NCI-H526 (cell line): ENCODE measurements at regions not wholly inside any gene's neighbourhood (a gene's known extent, or its start where the extent isn't known, plus 50 kb on each side); places are given as distances from the start of the nearest gene placed in this dataset.

Experiments
- DNase-seq, 2 experiments: peaks; one replicate each; lab custom pipeline; 2025; lab: John Stamatoyannopoulos, UW

DNA sequence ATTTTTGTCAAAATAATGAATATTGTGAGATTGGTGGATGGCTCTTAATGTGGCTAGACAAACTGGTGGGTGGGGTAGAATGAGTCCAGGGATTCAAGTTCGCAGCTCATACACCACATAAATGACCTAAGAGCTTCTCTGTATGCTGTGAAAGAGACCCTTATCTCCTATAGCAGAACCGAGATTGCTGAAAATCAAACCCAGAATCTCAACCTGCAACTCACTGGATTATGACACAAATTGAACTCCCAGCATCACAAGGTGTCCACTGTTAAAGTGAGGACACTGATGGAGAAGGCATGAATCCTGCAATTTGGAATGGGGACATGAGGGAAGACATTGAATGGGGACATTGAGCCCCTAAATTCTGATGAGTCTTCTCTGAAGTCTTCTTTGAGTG is 51.3 kb upstream of the CNKSR3 start:
- no peak for DNase-seq

DNA sequence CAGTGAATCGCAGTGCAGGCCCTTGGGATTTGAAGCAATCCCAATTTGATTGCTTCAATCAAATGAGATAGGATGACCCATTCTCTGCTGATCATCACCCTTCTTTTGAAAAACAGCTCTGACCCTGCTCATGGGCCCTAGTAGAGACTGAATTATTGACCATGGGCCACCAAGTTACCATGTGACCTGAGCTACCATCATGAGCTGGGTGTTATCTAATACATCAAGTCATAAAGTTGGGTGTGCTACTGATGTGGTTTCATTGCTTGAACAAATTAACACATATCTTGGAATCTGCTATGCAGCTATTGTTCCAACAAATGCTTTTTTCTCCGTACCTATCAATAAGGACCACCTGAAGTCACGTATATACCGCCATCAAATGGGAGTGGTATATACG is 54.8 kb upstream of the CNKSR3 start:
- no peak for DNase-seq

DNA sequence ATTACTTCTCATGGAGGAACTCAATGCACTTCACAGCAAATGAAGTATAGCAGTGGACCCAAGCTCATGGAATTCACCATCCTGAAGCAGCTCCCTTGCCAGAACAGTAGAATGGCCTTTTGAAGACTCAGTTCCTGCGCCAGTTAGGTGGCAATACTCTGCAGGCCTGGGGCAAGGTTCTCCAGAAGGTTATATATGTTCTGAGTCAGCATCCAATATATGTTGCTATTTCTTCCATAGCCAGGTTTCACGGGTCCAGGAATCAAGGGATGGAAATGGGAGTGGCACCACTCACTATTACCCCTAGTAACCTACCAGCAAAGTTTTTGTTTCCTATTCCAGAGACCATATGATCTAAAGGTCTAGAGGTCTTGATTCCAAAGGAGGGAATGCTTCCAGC is 56.4 kb upstream of the CNKSR3 start:
- DNase-seq: no peak

DNA sequence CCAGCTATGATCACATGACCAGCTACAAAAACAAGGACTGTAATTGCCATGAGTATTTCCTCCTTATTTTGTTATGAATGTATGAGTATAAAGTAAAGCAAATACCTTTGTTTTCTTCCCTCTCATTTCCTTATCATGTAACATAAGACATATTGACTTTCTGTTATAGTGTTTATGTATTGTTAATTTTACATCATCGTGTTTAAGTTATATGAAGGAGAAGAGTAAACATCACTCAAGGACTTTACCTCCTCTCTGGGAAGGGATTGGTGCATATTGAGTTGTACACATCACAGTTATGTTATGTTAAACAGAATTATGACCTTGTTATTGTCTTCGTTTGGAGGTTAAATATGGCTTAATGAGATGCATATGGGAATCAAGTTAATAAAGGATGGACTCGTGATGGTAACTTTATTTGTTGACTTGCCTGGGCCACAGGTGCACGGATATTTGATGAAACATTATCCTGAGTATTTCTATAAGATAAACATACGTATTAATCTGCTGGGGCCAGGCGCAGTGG is 57.3 kb upstream of the CNKSR3 start:
- peak in 1 of 2 experiments; percentile 5 for DNase-seq

DNA sequence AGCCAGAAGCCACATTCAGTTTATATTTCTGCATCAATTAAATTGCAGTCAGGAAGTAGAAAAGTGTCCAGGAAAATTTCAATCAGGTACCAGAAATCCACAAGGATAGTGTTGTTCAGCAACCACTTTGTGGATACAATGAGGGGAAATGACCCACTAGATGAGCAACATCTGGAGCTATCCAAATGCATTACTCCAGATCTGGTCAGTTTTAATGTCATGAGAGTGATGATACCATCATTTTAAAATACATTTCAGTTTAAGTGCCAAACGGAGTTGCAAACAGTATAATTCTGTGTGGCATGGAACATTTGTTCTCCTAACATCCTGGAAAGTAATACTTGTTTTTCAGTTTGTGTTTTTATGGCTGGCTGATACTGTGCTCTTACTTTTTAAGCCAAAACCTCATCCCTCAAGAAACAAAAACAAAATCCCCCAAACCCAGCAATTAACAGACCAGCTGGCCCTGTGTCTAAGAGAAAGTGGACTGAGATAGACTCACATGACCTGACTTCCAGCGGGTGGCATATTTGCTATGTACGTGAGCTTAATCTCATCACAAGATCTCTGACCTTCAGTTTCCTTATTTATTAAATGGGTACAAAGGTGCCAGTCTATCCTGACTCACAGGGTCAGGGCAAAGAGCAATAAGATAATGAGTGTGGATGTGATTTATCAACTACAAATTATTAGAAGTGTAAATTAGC is 58.8 kb upstream of the CNKSR3 start:
- DNase-seq: no peak

DNA sequence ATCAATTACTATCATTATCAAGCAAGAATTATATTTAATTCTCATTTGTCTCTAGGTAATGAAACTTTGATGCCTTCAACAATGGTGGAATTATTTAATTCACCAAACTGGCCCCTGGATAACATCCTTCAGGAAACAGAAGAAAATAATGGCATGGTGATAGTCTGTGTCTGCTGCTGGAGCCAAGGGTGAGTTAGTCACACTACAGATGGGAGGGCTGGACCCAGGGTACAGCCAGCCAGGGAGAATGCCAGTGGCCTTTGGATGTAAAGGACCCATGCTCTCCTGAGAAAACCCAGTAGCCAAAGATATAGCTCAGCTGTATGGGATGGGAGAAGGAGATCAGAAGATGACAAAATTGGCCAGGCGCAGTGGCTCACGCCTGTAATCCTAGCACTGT is 60.0 kb upstream of the CNKSR3 start:
- no peak for DNase-seq

DNA sequence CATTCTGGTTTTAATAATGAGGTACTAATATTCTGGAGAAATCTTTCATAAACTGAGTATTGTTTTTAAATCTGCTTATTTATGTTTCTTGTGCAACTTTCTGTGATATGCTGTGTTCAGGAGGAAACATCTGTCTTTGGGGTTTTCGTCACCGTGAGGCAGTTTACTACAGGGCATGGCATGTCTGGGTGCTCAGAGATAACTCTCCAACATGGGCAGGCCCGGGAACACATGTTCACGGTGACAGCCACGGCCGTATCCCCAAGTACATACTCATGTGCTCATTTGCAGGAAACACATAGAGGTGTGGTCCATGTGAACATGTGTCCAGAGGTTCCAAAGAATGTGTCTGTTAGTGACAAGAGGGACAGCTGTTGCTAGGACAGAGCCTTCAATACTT is 62.1 kb upstream of the CNKSR3 start:
- DNase-seq: no peak

DNA sequence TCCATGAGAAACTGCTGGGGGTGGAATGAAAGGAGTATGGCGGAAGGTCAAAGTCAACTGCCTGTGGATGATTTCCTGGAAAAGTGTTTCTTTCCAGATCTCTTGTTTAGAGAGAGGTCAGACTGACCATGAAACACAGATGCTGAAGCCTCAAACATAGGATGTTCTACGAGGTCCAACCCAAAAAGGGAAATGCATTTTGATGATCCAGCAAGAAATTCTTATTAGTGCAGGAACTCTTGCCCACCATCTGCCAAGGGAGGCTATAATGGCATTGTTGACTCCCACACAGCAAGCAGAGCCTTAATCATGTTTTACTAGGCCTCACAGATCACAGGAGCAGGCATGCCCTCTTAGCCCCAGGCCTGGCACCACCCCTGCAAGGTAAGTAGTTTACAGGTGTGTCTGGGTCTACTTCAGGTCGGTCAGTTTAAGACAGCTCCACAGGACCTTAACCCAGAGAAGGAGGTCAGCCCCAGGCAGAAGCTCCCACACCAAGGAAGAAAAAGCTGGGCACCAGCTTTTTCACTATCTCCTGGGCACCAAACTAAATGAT is 67.6 kb upstream of the CNKSR3 start:
- DNase-seq: no peak

DNA sequence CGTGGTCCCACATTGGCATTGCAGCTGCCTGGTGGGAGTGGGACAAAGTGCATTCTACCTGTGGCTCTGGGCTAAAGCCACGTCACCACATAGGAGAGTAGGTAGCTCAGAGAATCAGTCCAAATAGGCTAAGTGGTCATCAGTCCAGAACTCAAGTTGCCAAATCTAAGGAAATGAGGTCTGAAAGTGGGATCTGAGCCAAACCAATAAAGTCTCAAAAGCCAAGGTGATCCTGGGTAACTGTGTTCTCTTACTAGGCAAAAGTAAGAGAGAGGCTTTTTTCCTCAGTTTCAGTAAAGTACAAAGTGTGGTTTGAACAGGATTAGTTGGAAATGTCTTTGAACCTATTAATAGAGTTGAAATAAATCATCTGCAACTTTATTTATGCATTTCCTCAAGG is 68.6 kb upstream of the CNKSR3 start:
- DNase-seq: no peak

DNA sequence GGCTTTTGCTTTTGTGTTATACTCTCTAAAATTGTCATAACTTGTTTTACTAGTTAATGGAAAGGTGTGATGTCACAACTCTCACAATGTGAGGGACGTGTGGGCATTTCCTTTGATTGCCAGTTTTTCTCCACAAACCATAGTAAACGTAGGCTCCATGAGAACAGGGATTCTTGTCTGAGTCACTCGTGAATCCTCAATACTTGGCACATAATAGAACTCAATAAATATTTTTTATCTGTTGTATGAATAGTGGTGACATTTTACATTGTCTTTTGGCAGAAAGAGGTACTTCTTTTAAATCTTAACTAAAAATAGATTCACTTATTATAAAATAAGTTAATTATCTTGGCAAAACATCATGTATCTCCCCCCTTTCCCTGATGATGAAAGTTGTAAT is 69.0 kb upstream of the CNKSR3 start:
- no peak for DNase-seq

DNA sequence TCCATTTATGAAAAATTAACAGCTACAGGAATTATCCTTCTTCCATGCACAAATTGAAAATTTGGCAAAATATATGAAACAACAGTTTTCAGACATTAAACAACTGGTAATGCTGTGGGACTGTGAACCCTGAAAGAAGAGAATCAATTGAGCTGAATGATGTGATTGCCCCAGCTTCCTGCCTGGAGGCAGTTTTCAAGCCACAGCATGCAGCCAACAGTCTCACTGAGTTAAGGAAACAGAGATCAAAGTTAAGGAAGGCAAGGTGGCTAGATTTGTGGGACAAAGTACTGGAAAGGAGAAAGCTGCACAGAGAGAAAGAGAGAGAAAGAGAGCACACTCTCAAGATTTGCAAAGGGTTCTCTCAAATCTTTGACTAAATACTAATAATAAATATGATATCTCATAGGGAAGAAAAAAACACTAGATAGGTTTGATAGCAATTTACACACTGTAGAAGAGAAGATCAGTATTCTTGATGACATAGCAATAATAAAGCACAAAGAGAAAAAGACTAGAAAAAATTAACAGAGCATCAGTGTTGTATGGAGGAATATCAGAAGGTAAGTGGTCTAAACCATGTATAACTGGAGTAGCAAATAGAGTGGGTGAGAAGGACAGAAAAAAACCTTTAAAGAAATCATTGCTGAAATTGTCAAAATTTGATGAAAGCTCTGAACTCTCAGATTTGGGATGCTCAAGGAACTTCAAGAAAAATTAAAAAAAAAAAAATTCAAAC is 70.1 kb upstream of the CNKSR3 start:
- DNase-seq: no peak

DNA sequence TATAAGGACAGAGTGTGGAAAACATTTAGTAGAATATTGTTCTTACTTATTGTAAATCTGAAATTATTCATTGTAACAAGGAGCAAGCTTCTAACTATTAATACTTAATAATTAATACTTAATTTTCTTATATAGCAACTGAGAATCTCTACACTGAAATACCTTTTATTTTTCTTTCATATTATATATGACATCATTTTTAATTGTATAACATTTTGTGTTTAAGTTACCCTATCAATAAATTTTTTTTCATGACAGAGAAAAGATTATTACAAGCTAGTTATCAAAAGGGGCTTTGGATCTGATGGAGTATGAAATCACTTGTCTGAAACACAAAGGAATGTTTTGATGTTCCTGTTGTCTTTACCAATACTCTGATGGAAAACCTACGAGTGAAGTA is 72.2 kb upstream of the CNKSR3 start:
- DNase-seq: no peak

DNA sequence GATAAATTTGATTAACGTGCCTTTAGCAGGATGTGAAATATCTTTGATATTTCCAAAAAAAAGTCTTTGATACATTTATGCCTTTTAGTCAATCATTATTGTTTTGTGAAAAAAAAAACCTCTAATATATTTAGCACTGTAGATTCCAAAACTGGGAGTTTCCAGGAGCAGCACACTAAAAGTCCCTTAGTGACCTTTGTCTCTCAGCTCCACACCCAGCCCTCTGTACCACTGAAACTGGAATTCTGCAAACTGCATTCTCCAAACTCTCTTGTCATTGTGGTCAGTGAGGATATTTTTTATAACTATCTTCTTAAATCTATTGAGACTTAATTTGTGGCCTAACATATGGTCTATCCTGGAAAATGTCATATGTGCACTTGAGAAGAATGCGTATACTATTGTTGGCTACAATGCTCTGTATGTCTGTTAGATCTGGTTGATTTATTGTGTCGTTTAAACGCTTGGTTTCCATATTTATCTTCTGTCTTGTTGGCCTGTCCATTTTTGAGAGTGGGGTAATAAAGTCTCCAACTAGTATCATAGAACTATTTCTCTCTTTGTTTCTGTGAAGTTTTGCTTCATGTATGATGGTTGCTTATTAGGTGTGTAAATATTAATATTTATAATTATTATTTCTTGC is 73.2 kb upstream of the CNKSR3 start:
- DNase-seq: no peak

DNA sequence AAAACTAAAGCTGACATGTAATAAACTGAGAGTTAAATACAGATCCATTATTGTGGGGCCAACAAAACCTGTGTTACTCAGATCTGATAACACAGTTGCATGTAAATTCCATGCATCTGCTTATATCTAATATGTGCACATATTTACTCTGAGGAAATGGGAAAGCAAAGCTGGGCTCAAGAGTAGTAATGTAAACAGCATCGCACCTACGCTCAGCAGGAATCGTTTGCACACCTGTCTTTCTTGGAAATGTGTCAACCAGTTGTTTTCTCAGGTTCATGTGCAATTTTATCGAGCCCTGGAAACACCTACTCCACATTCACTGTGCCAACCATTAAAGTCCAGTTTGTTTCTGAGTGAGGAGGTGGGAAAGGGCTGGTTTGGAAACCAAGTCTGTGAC is 80.3 kb upstream of the CNKSR3 start:
- peak; percentile 74 to 80 for DNase-seq

DNA sequence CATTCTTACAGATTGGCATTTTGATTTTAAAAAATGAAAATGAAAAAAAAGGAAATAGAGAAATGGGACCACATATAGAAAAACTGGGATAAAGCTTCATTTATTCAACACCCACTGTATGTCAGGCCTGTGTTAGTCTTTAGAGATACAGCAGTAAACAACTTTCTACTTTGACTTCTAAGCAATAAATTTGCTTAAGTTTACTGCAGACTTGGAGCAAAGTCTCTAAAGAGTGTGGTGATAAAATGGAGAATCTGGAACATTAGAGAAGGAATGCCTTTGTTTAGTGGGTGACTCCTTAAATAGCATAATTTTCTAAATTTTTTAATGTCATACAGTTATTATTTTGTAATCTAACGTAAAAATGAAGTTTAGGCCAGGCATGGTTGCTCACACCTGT is 80.7 kb upstream of the CNKSR3 start:
- DNase-seq: no peak

DNA sequence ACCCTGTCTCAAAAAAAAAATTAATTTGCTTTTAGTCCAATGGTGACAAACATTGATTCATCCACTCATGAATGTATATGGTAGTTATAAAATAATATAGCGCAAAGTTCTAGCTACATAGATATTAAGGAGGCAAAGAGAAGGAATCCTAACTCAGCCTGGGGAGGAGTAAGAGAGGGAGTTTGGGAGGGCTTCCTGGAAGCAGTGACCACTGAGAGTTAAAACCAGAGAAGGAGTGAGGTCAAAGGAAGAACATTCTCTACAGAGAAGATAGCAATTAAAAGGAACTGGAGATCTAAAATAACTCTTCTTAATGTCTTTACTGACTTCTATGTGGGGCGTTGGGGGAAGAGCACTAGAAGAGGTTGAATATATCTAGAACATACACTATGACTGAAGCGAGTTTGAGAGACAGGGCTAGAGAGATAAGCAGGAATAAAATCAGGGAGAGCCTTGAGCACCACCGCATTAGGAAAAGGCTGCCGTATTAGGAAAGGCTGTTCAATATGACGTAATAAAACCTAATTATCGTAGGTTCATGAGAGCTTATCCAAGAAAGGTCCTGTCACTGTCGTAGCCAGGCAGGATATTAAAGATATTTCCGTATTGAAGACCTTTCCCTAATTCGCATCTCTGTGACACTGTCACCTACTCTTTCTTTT is 81.8 kb upstream of the CNKSR3 start:
- no peak for DNase-seq

DNA sequence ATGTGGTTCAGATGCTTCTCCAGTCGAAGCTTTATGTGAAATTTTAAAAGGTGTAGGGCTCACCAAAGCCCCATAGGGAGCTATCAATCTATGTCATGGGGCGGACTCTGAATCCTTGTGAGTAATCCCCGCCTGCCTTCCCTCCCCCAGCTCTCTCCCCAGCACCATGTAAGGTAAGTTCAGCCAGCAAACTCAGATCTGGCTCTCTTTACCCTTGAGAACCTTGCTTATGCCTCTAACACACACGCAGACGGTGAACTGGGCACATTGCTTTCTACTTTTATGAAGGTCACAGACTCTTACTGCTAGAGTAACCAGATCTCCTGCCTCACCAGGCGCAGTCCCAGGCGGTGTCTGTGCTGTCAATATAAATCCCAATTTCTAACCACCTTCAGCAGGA is 82.6 kb upstream of the CNKSR3 start:
- no peak for DNase-seq

DNA sequence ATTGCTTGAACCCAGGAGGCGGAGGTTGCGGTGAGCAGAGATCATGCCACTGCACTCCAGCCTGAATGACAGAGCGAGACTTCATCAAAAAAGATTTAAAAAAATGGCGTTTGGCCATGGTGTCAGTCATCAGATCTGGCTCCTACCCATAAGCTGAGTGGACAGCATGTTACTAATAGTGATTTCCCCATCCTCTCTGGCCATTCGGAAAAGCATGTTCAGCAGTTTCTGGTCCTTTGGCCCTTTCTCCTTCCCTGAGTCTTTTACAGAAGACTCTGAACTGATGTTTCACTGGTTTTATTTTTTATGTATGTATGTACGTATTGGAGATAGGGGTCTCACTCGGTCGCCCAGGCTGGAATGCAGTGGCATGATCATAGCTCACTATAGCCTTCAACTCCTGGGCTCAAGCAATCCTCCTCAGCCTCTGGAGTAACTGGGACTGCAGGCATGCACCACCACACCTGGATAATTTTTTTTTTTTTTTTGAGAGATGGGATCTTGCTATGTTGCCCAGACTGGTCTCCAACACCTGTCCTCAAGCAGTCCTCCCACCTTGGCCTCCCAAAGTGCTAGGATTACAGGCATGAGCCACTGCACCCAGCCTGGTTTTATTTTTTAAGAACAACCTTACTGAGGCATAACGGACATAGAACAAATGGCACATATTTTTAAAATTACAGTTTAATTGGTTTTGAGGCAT is 84.2 kb upstream of the CNKSR3 start:
- DNase-seq: no peak

DNA sequence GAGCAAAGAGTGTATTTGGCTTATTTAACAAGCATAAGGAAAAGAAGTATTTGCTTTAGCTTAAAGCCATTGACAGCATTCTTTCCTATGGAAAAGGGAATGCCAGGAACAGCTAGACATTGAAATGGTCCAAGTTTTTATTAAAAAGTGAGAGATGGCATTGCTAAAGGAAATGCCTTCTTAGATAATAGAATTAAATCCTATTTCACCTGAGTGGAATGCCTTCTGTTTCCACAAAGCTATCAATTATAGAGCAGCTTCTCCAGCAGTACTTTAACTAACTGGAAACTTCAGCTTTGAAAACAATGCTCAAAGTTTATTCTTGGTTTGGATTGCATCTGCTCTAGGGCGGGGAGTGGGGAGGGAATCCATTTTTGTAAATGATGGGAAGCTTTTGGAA is 85.1 kb upstream of the CNKSR3 start:
- DNase-seq: no peak

DNA sequence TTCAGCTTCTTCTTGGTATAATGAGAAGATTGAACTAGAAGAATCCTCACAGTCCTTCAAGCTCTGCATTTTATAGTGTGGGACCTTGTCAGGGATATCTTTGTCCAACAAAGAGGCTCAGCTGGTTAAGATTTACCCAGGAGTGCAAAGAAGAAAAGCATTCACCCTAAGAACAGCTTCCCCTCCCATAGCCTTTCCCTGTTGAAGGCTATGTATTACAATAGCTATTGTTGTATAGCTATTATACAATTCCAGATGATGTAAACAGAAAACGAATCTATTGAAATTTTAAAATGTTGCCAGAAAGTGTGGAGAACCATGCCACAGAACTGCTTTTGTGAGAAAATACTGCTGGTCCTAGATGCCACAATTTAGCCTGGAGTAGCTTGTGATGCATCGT is 85.5 kb upstream of the CNKSR3 start:
- no peak for DNase-seq

DNA sequence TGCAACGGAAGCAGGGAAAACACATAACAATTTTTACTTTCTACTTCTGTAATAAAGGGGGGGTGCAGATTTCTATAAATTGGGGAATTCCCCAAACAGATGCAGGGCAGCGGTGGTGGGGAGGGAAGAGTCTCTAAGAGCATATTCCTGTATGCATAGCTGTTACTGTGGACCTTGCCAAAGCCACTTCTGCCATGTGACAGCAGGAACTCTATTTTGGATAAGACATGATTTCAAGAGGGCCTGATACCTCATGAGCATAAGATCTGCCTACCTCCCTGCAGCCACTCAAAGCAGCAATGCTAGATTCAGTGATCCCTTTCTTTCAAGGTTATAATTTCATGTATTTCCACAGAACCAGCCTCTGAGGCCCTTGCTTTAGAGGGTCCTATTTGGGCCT is 86.2 kb upstream of the CNKSR3 start:
- DNase-seq: no peak

DNA sequence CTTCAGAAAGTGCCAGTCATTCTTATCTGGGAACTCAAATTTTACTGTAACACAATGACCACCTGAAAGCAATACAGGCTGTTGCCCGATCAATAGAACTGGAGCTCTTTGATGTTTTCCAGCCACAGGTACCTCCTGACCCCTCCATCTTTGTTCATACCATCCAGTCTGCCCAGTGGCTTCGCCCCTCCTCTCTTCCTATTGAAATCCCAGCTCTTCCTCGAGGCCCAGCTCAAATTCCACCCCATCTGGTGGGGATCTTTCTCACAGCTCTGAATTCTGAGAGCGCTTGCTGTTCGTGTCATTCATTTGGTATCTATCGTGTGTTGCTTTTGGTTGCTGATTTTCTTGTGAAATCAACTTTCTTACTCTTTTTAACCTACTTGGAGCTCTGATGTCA is 87.9 kb upstream of the CNKSR3 start:
- no peak for DNase-seq
